ENCODE measurements at regions not wholly inside any gene's neighbourhood (a gene's known extent, or its start where the extent isn't known, plus 50 kb on each side); places are given as distances from the start of the nearest gene placed in this dataset.
"Not testable (repeated sequence)": the region's sequence is repeated elsewhere in the genome, so short reads cannot be mapped to it uniquely, and the experiment has no call there.

DNA sequence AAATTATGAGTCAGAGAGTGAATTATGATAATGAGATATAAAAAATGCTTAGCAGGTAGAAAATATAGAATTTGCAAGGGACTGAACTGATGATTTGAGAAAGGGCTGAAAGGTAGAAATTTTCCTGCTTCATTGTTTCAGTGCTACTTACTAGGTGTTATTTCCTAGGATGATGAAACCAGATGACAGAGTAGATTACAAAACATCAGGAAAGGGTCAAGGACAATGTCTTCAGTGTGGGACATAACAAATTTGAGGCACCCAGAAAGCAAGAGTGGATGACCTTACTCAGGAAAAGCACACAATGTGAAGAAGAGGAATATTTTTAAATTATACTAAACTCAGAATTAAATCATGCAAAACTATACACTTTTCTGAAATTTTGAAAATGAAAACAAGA is 102.1 kb downstream of the SHCBP1 start:
- DNase-seq, result no peak
- Mint-ChIP-seq H3K27me3 (no peaks in the 10 kb centered on the region), H3K4me3 (no peak overlapping the region), H3K36me3 (ENCODE audit: low read depth) (no peaks in the 10 kb centered on the region), H3K4me1 (ENCODE audit: low read depth) (no peaks in the 10 kb centered on the region), H3K9me3 (no peaks in the 10 kb centered on the region), H3K27ac (no peak overlapping the region)

GRCh38 chr16:46496701-46497100 is 124.5 kb downstream of the SHCBP1 start:
- H3K9me3 Mint-ChIP-seq, result peaks cover 12% of the 10 kb centered on the region
- H3K4me3 Mint-ChIP-seq, result no peak overlapping the region
- no peaks in the 10 kb centered on the region for H3K4me1 Mint-ChIP-seq (ENCODE audit: low read depth)
- no peaks in the 10 kb centered on the region for H3K36me3 Mint-ChIP-seq (ENCODE audit: low read depth)
- no peaks in the 10 kb centered on the region for H3K27me3 Mint-ChIP-seq
- H3K27ac Mint-ChIP-seq, result no peak overlapping the region
- no peak for DNase-seq

GRCh38 chr16:46482895-46483294 is 138.3 kb downstream of the SHCBP1 start:
- H3K9me3 Mint-ChIP-seq, result peaks cover 20% of the 10 kb centered on the region
- H3K4me1 Mint-ChIP-seq (ENCODE audit: low read depth), result no peaks in the 10 kb centered on the region
- no peak overlapping the region for H3K27ac Mint-ChIP-seq
- H3K4me3 Mint-ChIP-seq, result no peak overlapping the region
- no peaks in the 10 kb centered on the region for H3K27me3 Mint-ChIP-seq
- H3K36me3 Mint-ChIP-seq (ENCODE audit: low read depth), result no peaks in the 10 kb centered on the region
- no peak for DNase-seq

DNA sequence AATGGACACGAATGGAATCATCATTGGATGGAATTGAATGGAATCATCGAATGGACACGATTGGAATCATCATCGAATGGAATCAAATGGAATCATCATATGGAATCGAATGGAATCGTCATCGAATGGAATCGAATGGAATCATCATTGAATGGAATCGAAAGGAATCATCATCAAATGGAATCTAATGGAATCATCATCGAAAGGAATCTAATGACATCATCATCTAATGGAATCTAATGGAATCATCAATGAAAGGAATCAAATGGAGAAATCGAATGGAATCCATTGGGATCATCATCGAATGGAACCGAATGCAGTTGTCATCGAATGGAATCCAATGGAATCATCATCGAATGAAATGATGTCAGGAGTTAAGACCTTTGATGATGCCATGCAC is 154.9 kb downstream of the SHCBP1 start:
- DNase-seq, result no peak
- Mint-ChIP-seq H3K27me3 (no peaks in the 10 kb centered on the region), H3K9me3 (peaks cover 37% of the 10 kb centered on the region), H3K27ac (no peak overlapping the region), H3K36me3 (ENCODE audit: low read depth) (no peaks in the 10 kb centered on the region), H3K4me1 (ENCODE audit: low read depth) (no peaks in the 10 kb centered on the region), H3K4me3 (no peak overlapping the region)

DNA sequence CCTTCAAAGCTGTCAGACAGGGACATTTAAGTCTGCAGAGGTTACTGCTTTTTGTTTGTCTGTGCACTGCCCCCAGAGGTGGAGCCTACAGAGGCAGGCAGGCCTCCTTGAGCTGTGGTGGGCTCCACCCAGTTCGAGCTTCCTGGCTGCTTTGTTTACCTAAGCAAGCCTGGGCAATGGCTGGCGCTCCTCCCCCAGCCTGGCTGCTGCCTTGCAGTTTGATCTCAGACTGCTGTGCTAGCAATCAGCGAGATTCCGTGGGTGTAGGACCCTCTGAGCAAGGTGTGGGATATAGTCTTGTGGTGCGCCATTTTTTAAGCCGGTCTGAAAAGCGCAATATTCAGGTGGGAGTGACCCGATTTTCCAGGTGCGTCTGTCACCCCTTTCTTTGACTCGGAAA is 166.4 kb downstream of the SHCBP1 start:
- not testable (repeated sequence) for H3K36me3 Mint-ChIP-seq (ENCODE audit: low read depth); H3K27ac Mint-ChIP-seq; H3K4me3 Mint-ChIP-seq; H3K9me3 Mint-ChIP-seq; H3K27me3 Mint-ChIP-seq; H3K4me1 Mint-ChIP-seq (ENCODE audit: low read depth); DNase-seq

DNA sequence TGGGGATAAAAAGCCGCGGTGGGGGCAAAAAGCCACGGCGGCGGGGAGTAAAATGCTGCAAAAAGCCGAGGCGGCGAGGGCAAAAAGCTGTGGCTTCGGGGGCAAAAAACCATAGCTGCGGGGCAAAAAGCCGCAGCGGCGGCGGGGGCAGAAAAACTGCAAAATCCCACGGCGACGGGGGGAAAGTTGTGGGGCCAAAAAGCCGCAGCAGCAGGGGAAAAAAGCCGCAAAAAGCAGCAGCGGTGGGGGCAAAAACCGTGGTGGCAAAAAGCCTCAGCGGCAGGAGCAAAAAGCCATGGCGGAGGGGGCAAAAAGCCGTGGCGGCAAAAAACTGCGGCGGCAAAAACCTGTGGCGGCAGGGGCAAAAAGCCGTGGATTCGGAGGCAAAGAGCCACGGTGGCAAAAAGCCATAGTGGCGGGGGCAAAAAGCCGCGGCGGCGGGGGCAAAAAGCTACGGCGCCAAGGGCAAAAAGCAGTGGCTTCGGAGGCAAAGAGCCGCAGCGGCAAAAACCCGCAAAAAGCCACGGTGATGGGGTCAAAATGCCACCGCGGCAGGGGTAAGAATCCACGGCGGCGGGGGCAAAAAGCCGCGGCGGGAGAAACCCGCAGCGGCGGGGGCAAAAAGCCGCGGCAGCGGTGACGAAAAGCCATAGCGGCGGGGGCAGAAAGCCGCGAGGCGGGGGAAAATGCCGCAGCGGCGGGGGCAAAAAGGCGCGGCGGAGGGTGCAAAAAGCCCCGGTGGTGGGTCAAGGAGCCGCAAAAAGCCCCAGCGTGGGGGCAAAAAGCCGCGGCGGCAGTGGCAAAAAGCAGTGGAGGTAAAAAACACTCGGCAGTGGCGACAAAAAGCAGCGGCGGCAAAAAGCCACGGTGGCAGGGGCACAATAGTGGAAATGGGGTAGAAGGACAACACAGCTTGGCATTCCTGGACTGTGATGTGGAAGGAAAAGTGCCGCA is 192.8 kb downstream of the SHCBP1 start:
- Mint-ChIP-seq H3K4me3 (no peak overlapping the region), H3K9me3 (peaks cover 11% of the 10 kb centered on the region), H3K27me3 (peaks cover 24% of the 10 kb centered on the region), H3K27ac (peak overlapping the region; percentile 52), H3K4me1 (ENCODE audit: low read depth) (no peaks in the 10 kb centered on the region), H3K36me3 (ENCODE audit: low read depth) (peaks cover 5% of the 10 kb centered on the region)
- no peak for DNase-seq

GRCh38 chr16:46427340-46428107 is 193.7 kb downstream of the SHCBP1 start:
- no peak for DNase-seq
- H3K27me3 Mint-ChIP-seq, result peaks cover 24% of the 10 kb centered on the region
- H3K4me1 Mint-ChIP-seq (ENCODE audit: low read depth), result no peaks in the 10 kb centered on the region
- H3K27ac Mint-ChIP-seq, result no peak overlapping the region
- no peak overlapping the region for H3K4me3 Mint-ChIP-seq
- peaks cover 12% of the 10 kb centered on the region for H3K9me3 Mint-ChIP-seq
- H3K36me3 Mint-ChIP-seq (ENCODE audit: low read depth), result peaks cover 5% of the 10 kb centered on the region

DNA sequence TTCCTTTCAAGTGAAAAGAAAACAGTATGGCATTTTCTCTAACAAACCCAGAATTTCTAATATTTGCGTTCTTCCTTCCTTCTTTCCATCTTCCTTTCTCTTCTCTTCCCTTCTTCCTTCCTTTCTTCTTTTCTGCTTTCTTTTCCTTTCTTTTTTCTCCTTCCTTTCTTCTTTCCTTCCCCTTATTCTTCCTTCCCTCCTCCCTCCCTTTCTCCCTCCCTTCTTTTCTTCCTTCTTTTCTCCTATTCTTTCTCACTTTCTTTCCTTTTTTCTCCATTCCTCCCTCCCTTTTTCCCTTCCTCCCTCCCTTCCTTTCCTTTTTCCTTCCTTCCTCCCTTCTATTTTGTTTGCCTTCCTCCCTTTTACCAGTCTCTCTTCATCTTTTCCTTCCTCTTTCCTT is 194.8 kb downstream of the SHCBP1 start:
- peaks cover 5% of the 10 kb centered on the region for H3K36me3 Mint-ChIP-seq (ENCODE audit: low read depth)
- H3K27me3 Mint-ChIP-seq, result peaks cover 24% of the 10 kb centered on the region
- peaks cover 21% of the 10 kb centered on the region for H3K9me3 Mint-ChIP-seq
- no peak for DNase-seq
- H3K4me1 Mint-ChIP-seq (ENCODE audit: low read depth), result no peaks in the 10 kb centered on the region
- no peak overlapping the region for H3K27ac Mint-ChIP-seq
- H3K4me3 Mint-ChIP-seq, result no peak overlapping the region

GRCh38 chr16:46404028-46404427 is 217.2 kb downstream of the SHCBP1 start:
- Mint-ChIP-seq H3K27me3 (no peaks in the 10 kb centered on the region), H3K36me3 (ENCODE audit: low read depth) (peaks cover 8% of the 10 kb centered on the region), H3K4me3 (no peak overlapping the region), H3K4me1 (ENCODE audit: low read depth) (no peaks in the 10 kb centered on the region), H3K9me3 (peaks cover 15% of the 10 kb centered on the region), H3K27ac (no peak overlapping the region)
- no peak for DNase-seq

- H3K27me3 Mint-ChIP-seq; H3K27ac Mint-ChIP-seq; DNase-seq; H3K4me3 Mint-ChIP-seq; H3K9me3 Mint-ChIP-seq; H3K4me1 Mint-ChIP-seq (ENCODE audit: low read depth); H3K36me3 Mint-ChIP-seq (ENCODE audit: low read depth): not testable (repeated sequence)
Measured at GRCh38 chr16:46398559-46398958, 222.6 kb downstream of the SHCBP1 start.

DNA sequence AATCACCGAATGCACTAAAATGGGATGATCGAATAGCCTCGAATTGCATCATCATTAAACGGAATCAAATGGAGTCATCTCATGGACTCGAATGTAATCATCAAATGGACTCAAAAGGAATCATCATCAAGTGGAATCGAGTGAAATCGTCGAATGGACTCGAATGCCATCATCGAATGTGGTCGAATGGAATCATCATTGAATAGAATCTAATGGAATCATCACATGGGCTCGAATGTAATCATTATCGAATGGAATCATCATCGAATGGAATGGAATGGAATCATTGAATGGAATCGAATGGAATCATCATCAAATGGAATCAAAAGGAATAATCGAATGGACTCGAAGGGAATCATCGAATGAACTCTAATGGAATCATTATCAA is 224.3 kb downstream of the SHCBP1 start:
- not testable (repeated sequence) for H3K4me1 Mint-ChIP-seq (ENCODE audit: low read depth); H3K27ac Mint-ChIP-seq; DNase-seq; H3K9me3 Mint-ChIP-seq; H3K27me3 Mint-ChIP-seq; H3K36me3 Mint-ChIP-seq (ENCODE audit: low read depth); H3K4me3 Mint-ChIP-seq

GRCh38 chr16:46396131-46396882 is 224.9 kb downstream of the SHCBP1 start:
- not testable (repeated sequence) for H3K36me3 Mint-ChIP-seq (ENCODE audit: low read depth); H3K4me1 Mint-ChIP-seq (ENCODE audit: low read depth); H3K9me3 Mint-ChIP-seq; H3K4me3 Mint-ChIP-seq; H3K27ac Mint-ChIP-seq; H3K27me3 Mint-ChIP-seq; DNase-seq

DNA sequence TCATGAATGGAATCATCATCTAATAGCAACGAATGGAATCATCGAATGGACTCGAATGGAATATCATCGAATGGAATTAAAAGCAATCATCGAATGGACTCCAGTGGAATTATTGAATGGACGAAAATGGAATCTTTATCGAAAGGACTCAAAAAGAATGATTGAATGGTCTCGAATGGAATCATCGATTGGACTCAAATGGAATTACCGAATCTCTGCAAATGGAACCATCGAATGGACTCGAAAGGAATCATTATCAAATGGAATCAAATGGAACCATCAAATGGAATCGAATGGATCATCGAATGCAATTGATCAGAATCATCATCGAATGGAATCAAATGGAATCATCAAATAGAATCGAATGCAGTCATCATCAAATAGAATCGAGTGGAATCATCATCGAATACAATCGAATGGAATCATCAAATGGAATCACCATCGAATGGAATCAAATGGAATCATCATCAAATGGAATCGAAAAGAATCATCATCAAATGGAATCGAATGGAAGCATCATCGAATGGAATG is 225.7 kb downstream of the SHCBP1 start:
- H3K9me3 Mint-ChIP-seq; H3K36me3 Mint-ChIP-seq (ENCODE audit: low read depth); DNase-seq; H3K27ac Mint-ChIP-seq; H3K27me3 Mint-ChIP-seq; H3K4me3 Mint-ChIP-seq; H3K4me1 Mint-ChIP-seq (ENCODE audit: low read depth): not testable (repeated sequence)

DNA sequence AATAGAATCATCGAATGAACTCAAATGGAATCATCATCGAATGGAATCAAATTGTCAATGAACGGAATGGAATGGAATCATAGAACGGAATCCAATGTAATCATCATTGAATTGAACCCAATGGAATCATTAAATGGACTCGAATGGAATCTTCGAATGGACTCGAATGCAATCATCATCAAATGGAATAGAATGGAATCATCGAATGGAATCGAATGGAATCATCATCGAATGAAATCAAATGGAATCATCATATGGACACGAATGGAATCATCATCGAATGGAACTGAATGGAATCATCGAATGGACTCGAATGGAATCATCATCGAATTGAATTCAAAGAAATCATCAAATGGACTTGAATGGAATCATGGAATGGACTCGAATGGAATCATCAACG is 226.2 kb downstream of the SHCBP1 start:
- H3K4me1 Mint-ChIP-seq (ENCODE audit: low read depth); DNase-seq; H3K27ac Mint-ChIP-seq: not testable (repeated sequence)

More for the DNA sequence above, 226.2 kb downstream of the SHCBP1 start:
- H3K9me3 Mint-ChIP-seq; H3K4me3 Mint-ChIP-seq; H3K27me3 Mint-ChIP-seq; H3K36me3 Mint-ChIP-seq (ENCODE audit: low read depth): not testable (repeated sequence)
